PFSK-1 (cell line): ENCODE measurements at regions not wholly inside any gene's neighbourhood (a gene's known extent, or its start where the extent isn't known, plus 50 kb on each side); places are given as distances from the start of the nearest gene placed in this dataset.

Experiments
- FOXP2 ChIP-seq: optimal IDR thresholded peaks from 2 replicates; pipeline ENCODE3; 2011; ENCODE audit warnings: borderline replicate concordance, control low read depth, inconsistent platforms; ENCODE audit not compliant: insufficient read depth; ENCODE audit errors: extremely low read length, extremely low read depth
- POLR2AphosphoS5 ChIP-seq: IDR thresholded peaks from 2 replicates; pipeline ENCODE4 v1.6.1; 2012; ENCODE audit warnings: low read depth, mild to moderate bottlenecking, control low read depth, low read length, moderate library complexity
- SIN3A ChIP-seq: IDR thresholded peaks from 2 replicates; pipeline ENCODE4 v1.6.1; 2012; ENCODE audit warnings: mild to moderate bottlenecking, low read length, moderate library complexity, borderline replicate concordance; ENCODE audit not compliant: insufficient read depth
- TAF1 ChIP-seq: IDR thresholded peaks from 2 replicates; pipeline ENCODE4 v1.6.1; 2012; ENCODE audit warnings: low read length, control low read depth, borderline replicate concordance; ENCODE audit not compliant: insufficient read depth
- TF ChIP-seq, protein P1 (sequence below), 2 experiments: IDR thresholded peaks; 2 replicates each; pipeline versions ENCODE4 v1.6.1 to v1.8.0; 2011 to 2012; ENCODE audit warnings: low read depth in 2 of 2, low read length in 2 of 2, control low read depth in 1 of 2, inconsistent platforms in 1 of 2, mild to moderate bottlenecking in 1 of 2, moderate library complexity in 1 of 2; ENCODE audit not compliant: insufficient read depth in 1 of 2

DNA sequence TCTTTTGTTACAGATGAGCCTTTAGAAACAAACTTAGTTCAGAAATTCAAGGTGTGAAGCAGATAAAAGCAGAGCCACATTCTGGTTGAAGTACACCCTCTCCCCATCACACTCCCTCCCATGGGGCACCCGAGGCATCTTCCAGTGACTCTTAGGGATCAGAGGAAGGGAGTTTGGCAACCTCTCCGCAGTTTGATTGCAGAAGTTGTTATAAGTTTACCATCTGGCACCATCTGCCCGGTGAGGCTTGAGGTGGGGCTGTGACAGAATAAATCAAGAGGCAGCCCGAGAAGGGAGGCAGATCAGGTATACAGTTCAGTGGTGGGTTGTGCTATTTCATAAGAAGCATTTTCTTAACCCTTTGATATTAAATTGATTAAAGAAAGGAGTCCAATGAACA is 458.6 kb upstream of the CLINT1 start:
- TF ChIP-seq, protein P1, sequence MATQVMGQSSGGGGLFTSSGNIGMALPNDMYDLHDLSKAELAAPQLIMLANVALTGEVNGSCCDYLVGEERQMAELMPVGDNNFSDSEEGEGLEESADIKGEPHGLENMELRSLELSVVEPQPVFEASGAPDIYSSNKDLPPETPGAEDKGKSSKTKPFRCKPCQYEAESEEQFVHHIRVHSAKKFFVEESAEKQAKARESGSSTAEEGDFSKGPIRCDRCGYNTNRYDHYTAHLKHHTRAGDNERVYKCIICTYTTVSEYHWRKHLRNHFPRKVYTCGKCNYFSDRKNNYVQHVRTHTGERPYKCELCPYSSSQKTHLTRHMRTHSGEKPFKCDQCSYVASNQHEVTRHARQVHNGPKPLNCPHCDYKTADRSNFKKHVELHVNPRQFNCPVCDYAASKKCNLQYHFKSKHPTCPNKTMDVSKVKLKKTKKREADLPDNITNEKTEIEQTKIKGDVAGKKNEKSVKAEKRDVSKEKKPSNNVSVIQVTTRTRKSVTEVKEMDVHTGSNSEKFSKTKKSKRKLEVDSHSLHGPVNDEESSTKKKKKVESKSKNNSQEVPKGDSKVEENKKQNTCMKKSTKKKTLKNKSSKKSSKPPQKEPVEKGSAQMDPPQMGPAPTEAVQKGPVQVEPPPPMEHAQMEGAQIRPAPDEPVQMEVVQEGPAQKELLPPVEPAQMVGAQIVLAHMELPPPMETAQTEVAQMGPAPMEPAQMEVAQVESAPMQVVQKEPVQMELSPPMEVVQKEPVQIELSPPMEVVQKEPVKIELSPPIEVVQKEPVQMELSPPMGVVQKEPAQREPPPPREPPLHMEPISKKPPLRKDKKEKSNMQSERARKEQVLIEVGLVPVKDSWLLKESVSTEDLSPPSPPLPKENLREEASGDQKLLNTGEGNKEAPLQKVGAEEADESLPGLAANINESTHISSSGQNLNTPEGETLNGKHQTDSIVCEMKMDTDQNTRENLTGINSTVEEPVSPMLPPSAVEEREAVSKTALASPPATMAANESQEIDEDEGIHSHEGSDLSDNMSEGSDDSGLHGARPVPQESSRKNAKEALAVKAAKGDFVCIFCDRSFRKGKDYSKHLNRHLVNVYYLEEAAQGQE (IDR thresholded peaks at IDR 0.05; ENCODE audit: insufficient read depth in 1 of 2, low read depth in 2 of 2, low read length in 2 of 2), result no peak
- TF ChIP-seq SIN3A (no peak), POLR2AphosphoS5 (no peak), TAF1 (no peak), FOXP2 (no peak)
